HepG2 (cell line): ENCODE measurements at regions not wholly inside any gene's neighbourhood (a gene's known extent, or its start where the extent isn't known, plus 50 kb on each side); places are given as distances from the start of the nearest gene placed in this dataset.

Experiments used
- ATAC-seq: fragments of 200-7000 bp; cut with Tn5 transposase; 3 replicates; pipeline ENCODE4 v1.9.1; 2020; ENCODE audit warnings: mild to moderate bottlenecking, moderate library complexity
- BruUV-seq: library from RNA; stranded (reverse); fragments of 400-500 nt; replicated peaks from 2 replicates; lab custom pipeline; 2021; lab: Mats Ljungman, UMichigan
- CTCF ChIA-PET: fragments of 300-600 bp; formaldehyde crosslinking; extraction: SDS; loops from one replicate; lab custom pipeline; 2021; ENCODE audit warnings: low total read pairs, inconsistent platforms, low intra/inter-chr PET ratio; lab: Yijun Ruan, JAX
- POLR2A ChIA-PET: fragments of 350-600 bp; sonication (Branson Sonifier 250); formaldehyde crosslinking; loops from one replicate; lab custom pipeline; 2020; ENCODE audit warnings: antibody characterized with exemption, inconsistent platforms; lab: Yijun Ruan, JAX
- DNase-seq: peaks from one replicate; pipeline ENCODE4 v3.0.0-alpha.2; 2015; ENCODE audit warnings: low spot score
- FAIRE-seq: peaks from 3 replicates; lab custom pipeline; 2011; peaks lifted over from hg19 to GRCh38; lab: Jason Lieb, UNC
- H2AFZ ChIP-seq: one replicate; pipeline ENCODE4 v1.6.1; 2011; ENCODE audit warnings: low read length, inconsistent platforms
- H3K27ac ChIP-seq: fragments of 300-600 bp; 3 replicates; pipeline ENCODE4 v1.8.0; 2011; ENCODE audit warnings: mixed run types, mild to moderate bottlenecking, mixed read lengths, low read length, inconsistent platforms; ENCODE audit not compliant: insufficient read depth; ENCODE audit errors: extremely low read length
- H3K27me3 ChIP-seq, 2 experiments: fragments of 200-600 bp in 1 of 2; 2 replicates in 1 of 2; 3 replicates in 1 of 2; pipeline versions ENCODE4 v1.6.0 to v1.8.0; 2011; ENCODE audit warnings: low read length in 2 of 2, mild to moderate bottlenecking in 2 of 2, moderate library complexity in 2 of 2, inconsistent platforms in 1 of 2; ENCODE audit not compliant: insufficient read depth in 2 of 2, control insufficient read depth in 1 of 2
- H3K36me3 ChIP-seq, 2 experiments: fragments of 200-600 bp in 1 of 2; replicated peaks in 1 of 2; 2 replicates in 1 of 2; 3 replicates in 1 of 2; pipeline versions ENCODE4 v1.5.1 to v1.8.0; 2011; ENCODE audit warnings: low read length in 2 of 2, inconsistent platforms in 1 of 2; ENCODE audit not compliant: insufficient read depth in 2 of 2, control insufficient read depth in 1 of 2
- H3K4me1 ChIP-seq: 2 replicates; pipeline ENCODE4 v1.5.1; 2012; ENCODE audit warnings: low read length, inconsistent platforms; ENCODE audit not compliant: insufficient read depth
- H3K4me2 ChIP-seq: 2 replicates; pipeline ENCODE4 v1.6.0; 2011; ENCODE audit warnings: low read depth, low read length, inconsistent platforms
- H3K4me3 ChIP-seq, 3 experiments: fragments of 200-600 bp in 1 of 3; sonication (generic), shearing (Covaris generic) in 1 of 3; replicated peaks in 1 of 3; 2 replicates each; pipeline ENCODE4 v1.5.1; 2011 to 2016; ENCODE audit warnings: low read length in 3 of 3, inconsistent platforms in 2 of 3, low read depth in 2 of 3, mild to moderate bottlenecking in 2 of 3, control low read depth in 1 of 3, mixed read lengths in 1 of 3; ENCODE audit not compliant: insufficient read depth in 1 of 3
- H3K79me2 ChIP-seq: one replicate; pipeline ENCODE4 v1.6.1; 2011; ENCODE audit warnings: low read length, inconsistent platforms; ENCODE audit not compliant: insufficient read depth
- H3K9ac ChIP-seq: 2 replicates; pipeline ENCODE4 v1.6.0; 2011; ENCODE audit warnings: mild to moderate bottlenecking, low read depth, low read length, inconsistent platforms; ENCODE audit not compliant: insufficient read depth
- H3K9me3 ChIP-seq: 2 replicates; pipeline ENCODE4 v1.5.1; 2012; ENCODE audit warnings: mild to moderate bottlenecking, low read length
- H4K20me1 ChIP-seq: 2 replicates; pipeline ENCODE4 v1.6.0; 2011; ENCODE audit warnings: inconsistent platforms, mild to moderate bottlenecking, low read length, moderate library complexity; ENCODE audit not compliant: insufficient read depth
- WGBS: methylation state at CpG from one replicate; pipeline ENCODE4 v1.1.6; 2017; ENCODE audit warnings: low lambda C conversion rate; 5-methylcytosine and 5-hydroxymethylcytosine counted together
- in situ Hi-C: cut with HindIII; loops from 2 replicates; pipeline ENCODE4 v1.10.0; 2017; ENCODE audit warnings: low pct_unique_long_range_greater_than_20kb; ENCODE audit not compliant: extremely low pct_ligation_motif_present
- intact Hi-C: fragments of 100-400 bp; cut with micrococcal nuclease; formaldehyde crosslinking; loops from one replicate; pipeline ENCODE4 v1.10.0; 2022; ENCODE audit not compliant: unreplicated experiment
- TF ChIP-seq, protein P1 (sequence below): sonication (generic); formaldehyde crosslinking; IDR thresholded peaks from 2 replicates; pipeline ENCODE4 v1.4.0; 2020; ENCODE audit warnings: low read depth, mild to moderate bottlenecking, missing genetic modification reagents
- TF ChIP-seq, protein P2 (sequence below), 2 experiments: fragments of 450-650 bp in 1 of 2; sonication (generic) in 1 of 2; formaldehyde crosslinking in 1 of 2; IDR thresholded peaks; 2 replicates each; pipeline versions ENCODE4 v1.6.1 to v1.8.0; 2016 to 2022; ENCODE audit warnings: antibody characterized with exemption in 1 of 2, mild to moderate bottlenecking in 1 of 2, missing genetic modification reagents in 1 of 2

DNA sequence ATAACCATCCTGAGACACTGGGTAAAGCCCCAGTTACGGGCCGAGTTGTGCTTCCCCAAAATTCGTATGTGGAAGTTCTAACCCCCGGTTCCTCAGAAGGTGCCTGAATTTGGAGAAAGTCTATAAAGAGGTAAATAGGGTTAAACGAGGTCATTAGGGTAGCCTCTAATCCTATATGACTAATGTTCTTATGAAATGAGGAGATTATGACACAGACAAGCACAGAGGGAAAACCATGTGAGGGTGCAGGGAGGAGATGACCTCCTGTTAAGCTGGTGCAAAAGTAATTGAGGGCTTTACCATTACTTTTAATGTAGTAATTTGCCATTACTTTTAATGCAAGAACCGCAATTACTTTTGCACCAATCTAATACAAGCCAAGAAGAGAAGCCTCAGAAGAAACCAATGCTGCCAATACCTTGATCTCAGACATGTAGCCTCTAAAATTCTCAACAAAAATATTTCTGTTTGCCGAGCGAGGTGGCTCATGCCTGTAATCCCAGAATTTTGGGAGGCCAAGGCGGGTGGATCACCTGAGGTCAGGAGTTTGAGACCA, 260.8 kb downstream of the GPATCH2 start:
- Histone ChIP-seq H4K20me1 (no peaks in the 10 kb centered on the region), H3K9me3 (no peaks in the 10 kb centered on the region), H3K27ac (no peak overlapping the region), H3K36me3 (no peaks in the 10 kb centered on the region), H3K4me1 (no peaks in the 10 kb centered on the region), H3K27me3 (no peaks in the 10 kb centered on the region), H3K4me3 (no peak overlapping the region), H3K4me2 (no peak overlapping the region), H2AFZ (no peak overlapping the region), H3K79me2 (no peaks in the 10 kb centered on the region), H3K9ac (no peak overlapping the region)
- CTCF ChIA-PET = no interaction called here
- ATAC-seq (no peak), DNase-seq (no peak), FAIRE-seq (no peak)
- 29% methylated on average over 9 of the region's 9 CpGs for WGBS
- in situ Hi-C loops (no loop called here), intact Hi-C loops (no loop called here)
- POLR2A ChIA-PET = no interaction called here
- no TSS peak for BruUV-seq
- TF ChIP-seq, protein P1, sequence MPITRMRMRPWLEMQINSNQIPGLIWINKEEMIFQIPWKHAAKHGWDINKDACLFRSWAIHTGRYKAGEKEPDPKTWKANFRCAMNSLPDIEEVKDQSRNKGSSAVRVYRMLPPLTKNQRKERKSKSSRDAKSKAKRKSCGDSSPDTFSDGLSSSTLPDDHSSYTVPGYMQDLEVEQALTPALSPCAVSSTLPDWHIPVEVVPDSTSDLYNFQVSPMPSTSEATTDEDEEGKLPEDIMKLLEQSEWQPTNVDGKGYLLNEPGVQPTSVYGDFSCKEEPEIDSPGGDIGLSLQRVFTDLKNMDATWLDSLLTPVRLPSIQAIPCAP = no peak
- TF ChIP-seq, protein P2, sequence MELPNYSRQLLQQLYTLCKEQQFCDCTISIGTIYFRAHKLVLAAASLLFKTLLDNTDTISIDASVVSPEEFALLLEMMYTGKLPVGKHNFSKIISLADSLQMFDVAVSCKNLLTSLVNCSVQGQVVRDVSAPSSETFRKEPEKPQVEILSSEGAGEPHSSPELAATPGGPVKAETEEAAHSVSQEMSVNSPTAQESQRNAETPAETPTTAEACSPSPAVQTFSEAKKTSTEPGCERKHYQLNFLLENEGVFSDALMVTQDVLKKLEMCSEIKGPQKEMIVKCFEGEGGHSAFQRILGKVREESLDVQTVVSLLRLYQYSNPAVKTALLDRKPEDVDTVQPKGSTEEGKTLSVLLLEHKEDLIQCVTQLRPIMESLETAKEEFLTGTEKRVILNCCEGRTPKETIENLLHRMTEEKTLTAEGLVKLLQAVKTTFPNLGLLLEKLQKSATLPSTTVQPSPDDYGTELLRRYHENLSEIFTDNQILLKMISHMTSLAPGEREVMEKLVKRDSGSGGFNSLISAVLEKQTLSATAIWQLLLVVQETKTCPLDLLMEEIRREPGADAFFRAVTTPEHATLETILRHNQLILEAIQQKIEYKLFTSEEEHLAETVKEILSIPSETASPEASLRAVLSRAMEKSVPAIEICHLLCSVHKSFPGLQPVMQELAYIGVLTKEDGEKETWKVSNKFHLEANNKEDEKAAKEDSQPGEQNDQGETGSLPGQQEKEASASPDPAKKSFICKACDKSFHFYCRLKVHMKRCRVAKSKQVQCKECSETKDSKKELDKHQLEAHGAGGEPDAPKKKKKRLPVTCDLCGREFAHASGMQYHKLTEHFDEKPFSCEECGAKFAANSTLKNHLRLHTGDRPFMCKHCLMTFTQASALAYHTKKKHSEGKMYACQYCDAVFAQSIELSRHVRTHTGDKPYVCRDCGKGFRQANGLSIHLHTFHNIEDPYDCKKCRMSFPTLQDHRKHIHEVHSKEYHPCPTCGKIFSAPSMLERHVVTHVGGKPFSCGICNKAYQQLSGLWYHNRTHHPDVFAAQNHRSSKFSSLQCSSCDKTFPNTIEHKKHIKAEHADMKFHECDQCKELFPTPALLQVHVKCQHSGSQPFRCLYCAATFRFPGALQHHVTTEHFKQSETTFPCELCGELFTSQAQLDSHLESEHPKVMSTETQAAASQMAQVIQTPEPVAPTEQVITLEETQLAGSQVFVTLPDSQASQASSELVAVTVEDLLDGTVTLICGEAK (IDR thresholded peaks at IDR 0.05) = peak; percentile 78
- TF ChIP-seq, protein P2 (CRISPR knock-in tag; IDR thresholded peaks at IDR 0.05) = no peak
